ENCODE measurements at regions not wholly inside any gene's neighbourhood (a gene's known extent, or its start where the extent isn't known, plus 50 kb on each side); places are given as distances from the start of the nearest gene placed in this dataset.
"Not testable (repeated sequence)": the region's sequence is repeated elsewhere in the genome, so short reads cannot be mapped to it uniquely, and the experiment has no call there.

DNA sequence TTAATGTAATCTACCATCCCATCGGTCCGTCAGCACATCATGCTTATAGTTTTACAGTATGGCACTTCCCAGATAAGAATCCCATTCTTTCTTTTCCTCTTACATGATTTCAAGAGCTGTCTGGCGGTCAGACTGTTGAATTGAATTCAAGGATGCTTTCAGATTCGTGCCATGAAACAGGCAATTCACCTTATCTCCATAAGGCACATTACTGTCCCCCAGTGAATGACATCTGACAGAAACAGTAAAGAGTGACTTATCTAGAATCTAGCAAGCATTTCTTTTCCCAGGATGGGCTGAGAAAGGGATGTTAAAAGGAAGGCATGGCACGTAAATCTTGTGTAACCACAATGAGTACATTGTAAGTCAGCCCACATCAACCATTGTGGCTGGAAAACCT, 61.1 kb upstream of the SEM1 start:
- DNase-seq, result no peak

DNA sequence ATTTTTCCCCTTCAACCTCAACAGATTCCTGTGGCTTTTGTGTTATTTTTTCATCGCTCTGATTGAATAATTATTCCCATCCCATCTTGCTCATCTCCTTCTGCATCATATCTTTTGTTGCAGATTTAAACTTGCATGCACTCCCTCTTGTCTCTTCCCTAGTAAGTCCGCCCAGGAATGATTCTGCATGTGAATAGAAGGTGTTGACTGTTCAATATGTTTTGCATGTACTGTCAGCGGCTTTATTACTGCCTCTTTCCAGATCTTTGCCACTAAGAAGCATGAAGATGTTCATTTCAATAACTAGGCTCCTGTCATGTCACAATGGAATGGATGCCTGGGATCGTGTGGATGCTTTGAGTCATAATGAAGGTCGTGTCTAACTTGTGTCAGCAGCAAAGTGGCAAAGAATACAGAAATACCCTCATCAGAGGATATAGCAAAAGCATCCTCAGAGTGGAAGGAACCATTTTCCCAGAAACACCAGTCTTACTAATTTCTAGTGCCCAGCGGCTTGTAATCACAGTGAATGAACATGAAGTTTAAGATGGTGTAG, 62.6 kb upstream of the SEM1 start:
- no peak for DNase-seq

DNA sequence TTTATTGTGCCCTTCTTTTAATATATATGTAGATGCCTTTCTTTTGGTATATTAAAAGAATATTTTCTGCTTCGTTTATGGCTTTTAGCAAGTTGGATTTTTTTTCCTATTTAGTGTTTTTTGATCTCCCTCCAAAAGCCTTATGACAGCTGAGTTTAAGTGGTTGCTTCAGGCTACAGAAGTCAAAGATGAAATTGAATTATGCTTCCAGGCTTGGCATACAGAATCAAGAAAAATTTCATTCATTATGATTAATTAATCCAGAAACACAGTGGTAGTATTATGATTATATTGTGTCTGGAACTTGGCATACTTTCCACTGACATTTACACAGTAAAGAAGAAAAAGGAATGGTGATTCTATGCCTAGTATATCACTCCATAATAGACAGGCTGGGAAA, 63.8 kb upstream of the SEM1 start:
- DNase-seq, result no peak

DNA sequence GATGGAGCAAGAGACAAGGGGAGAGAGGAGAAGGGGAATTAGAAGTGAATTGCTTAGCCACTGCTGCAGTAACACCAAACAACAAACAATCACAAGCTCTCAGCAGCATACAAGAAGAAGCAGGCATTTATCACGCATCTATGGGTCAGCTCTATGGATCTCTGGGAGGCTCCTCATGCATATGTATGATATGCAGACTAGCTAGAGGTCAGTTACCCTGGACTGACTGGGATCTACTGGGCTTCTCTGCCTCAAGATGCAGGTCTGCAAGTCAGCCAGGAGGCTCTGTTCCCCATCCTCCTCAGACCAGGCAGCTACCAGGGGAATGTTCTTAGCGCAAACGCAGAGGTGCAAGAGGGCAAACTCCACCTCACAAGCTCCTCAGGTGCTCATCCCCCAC, 64.7 kb upstream of the SEM1 start:
- no peak for DNase-seq

DNA sequence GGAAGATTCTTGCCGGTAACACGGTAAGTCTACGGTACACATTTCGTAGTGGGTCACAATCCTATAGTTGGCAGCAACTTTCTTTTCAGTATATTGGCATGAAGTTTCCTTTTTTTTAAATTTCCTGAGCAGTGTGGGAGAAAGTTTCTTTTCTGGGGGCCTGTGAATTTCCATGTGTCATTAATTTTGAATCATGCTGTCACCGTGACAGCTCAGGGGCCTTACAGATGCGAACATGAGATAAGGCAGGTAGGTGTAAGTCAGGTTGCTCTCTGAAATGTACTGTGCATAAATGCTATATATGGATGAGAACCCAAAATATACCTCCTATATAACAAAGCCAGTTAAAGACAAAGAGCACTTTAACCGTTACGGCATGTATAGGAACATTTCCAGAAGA, 65.4 kb upstream of the SEM1 start:
- DNase-seq, result no peak

DNA sequence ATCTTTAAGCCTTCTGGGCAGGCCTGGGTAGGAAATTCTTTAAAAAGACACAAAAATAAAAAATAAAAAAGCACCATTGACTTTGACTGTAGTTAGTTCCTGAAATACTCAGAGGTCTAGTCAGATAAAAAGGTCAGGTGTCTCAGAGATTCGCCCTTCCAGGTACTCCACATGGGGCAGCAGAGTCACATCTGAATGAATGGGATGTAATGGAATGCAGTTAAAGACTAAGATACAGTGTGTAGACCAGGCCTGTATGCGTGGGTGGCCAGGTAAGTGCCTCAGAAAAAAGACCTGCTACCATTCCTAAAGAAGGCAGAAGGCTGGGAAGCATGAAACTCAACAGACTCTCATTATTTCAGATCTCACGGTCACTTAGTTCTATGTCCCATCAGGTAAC, 68.6 kb upstream of the SEM1 start:
- DNase-seq, result no peak

DNA sequence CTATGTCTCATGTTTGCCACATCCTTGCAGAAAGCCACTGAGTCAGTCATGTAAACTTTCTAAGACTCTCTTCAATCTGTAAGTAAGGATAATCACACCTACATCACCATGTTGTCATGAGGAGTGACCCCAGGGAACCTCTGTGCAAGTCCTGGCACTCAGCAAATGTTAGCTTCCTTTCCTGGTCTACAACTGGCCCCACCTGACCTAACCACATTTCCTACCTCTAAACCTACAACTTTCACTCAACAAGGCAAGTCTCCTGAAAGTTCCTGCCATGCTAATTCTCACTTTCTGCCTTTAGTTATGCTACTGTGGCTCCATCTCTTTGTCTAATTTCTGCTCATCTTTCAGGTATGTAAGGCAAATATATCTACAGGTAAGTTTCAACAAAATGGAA, 72.3 kb upstream of the SEM1 start:
- DNase-seq, result no peak

DNA sequence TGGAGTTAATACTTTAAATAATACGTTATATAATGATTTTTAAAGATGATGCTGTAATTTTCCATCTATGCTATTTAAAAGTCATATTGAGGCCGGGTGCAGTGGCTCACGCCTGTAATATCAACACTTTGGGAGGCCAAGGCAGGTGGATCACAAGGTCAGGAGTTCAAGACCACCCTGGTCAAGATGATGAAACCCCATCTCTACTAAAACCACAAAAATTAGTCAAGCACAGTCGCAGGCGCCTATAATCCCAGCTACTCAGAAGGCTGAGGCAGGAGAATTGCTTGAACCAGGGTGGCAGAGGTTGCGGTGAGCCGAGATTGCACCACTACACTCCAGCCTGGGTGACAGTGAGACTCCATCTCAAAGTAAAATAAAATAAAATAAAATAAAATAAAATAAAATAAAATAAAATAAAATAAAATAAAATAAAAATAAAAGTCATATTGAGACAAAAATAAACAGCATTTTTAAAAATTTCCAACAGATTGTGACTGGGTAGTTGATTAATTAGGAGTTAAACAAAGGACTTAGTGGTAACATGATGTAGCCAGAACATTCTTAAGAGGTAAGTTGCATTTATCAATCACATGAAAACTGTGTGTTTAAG, 73.1 kb upstream of the SEM1 start:
- DNase-seq, result not testable (repeated sequence)

DNA sequence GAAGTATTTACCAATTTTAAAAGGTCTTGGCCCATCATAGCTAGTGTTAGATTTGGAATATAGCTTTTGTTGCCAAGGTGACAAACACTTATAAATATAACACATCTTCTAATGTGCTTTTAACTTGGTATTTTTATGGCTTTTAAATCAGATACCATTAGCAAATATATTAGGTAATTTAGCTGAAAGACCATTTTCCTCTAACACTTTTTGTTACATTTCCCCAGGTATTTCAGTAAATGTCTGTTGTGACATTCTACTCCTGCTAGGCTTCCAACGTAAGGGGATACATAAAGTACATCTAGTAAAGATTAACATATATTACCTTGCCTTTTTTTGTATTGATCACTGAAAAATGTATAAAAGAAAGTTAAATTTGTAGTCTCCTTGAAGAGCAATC, 75.0 kb upstream of the SEM1 start:
- DNase-seq, result no peak

DNA sequence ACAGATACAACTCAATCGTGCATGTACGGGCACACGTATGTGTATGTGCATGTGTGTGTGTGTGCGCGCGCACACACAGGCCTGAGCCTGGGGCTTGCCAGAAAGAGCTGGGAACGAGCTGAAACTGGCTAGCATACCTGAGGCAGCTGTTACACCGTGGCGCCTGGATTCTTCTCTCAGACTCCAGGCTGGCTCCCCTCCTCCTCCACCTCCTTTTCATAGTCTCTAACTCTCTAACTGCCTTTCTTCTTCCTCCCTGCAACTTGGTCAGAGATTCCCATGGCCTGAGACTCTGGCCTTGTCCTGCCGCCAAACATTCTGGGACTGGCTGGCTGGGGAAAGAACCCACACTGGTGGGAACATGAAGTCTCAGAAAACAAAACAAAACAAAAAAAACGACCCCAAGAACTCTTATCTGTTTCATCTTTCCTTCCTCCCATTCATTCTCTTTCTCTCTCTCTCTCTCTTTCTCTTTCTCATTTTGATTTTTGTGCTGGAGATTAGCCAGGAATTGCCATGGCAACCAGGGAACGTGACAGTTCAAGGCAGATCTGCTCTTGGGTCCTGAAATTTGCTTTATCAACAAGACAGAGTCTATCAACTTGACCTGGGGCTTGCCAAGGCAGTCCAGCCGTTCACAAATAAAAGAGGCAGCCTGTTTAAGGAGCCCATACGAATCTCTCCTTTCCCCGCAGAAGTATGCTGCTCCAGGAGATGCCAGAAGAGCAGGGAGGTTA, 76.8 kb upstream of the SEM1 start:
- peak in 7 of 56 donors; percentile 1 to 26 (median 10) for DNase-seq

DNA sequence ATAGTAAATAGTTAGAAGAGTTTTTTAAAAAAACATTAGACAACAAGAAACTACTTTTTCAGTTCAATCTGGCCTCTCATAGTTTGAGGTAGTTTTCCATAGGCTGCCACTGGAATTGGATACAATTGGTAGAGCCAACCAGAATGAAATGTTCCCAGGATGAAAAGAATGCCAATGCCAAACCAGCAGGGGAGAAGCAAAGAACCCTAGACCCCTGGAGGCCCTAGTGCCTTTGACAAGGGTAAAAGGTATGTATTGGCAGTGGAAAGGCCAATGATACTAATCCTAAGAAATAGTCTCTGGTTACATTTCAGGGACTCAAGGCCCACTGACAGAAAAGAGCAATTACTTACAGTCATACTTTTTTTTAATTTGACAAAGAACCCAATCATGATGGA, 77.4 kb upstream of the SEM1 start:
- DNase-seq, result no peak

DNA sequence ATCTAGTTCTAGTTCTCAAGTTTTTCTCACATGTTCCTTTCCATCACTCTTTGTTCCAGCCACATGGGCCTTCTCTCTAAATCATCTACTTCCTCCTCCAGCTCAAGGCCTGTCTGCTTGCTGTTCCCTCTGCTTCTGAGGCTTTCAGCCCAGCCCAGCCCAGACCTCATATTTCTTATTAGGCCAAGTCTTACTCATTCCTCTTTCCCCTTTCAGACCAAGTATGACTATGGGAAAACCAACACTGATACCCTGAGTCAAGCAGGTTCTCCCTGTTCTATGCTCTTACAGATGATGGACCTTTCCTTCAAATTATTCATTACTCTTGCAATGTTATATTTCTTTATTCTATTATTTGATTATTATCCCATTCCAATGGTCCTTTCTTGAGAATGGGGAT, 80.3 kb upstream of the SEM1 start:
- no peak for DNase-seq

DNA sequence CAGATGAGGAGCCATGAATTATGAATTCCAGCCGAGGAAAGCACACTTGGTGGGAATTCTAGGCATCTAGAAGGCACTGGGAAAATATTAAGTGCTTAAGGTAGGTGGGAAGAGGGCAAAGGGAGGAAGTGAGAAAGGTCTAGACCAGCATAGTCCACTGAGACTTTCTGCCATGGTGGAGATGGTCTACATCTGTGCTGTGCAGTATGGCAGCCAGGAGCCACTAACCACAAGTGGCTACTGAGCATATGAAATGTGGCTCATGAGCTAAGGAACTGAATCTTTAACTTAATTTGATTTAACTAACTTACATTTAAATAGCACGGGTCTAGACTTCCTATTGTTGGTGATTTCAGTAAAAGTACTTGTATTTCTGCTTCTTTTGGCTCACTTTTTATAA, 82.5 kb upstream of the SEM1 start:
- DNase-seq, result no peak

DNA sequence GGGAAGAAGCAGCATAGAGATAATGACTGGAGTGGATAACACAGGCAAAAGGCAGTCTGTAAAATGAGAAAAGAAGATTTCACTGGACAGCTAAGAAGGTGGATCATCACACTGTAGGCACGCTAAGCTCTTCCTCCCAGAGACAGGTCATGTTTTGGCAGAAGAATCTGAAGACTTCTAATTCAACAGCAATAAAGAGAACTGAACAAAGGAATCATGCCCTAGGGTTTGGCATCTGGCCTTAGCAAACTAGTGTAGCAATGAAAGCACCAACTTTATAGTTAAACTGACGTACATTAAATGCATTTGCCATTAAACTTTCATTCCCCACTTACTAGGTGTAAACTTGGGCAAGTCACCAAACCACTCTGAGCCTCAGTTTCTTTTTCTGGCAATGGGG, 84.4 kb upstream of the SEM1 start:
- DNase-seq, result no peak

DNA sequence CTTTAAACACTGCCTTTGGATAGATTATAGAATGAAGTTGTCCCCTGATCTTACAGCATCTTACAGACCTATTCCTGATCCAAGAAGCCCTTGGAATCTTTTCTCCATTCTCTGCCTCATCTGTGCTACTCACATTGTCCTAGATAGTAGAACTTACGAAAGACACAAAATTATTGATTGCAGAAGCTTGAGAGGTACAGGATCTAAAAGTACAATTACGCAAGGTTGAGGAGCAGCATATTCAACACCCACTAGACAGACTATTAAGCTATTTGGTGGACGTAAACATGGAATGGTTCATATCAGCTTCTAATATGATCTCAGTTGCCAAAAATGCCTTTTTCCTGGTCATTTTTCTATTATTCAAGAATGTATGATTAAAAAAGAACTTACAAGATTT, 90.5 kb upstream of the SEM1 start:
- DNase-seq, result no peak

DNA sequence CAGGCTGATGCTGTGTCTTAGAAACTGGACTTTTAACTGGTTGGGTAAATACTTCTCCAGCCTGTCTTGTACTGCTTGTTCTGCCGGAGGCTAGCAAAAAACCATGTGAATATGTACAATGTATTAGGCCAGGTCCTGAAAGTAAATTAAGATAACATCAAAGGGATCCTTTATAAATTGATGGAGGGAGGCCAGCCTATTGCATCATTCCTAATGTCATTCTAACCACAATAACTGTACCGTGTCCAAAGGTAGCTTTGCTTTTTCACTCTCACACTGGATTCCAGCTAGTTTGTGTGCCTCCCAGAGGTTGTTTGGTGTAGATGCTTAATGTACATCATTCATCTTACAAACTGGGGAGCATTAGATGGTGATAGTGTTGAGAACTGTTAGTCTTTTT, 91.2 kb upstream of the SEM1 start:
- peak in 8 of 56 donors; percentile 1 to 36 (median 17) for DNase-seq

DNA sequence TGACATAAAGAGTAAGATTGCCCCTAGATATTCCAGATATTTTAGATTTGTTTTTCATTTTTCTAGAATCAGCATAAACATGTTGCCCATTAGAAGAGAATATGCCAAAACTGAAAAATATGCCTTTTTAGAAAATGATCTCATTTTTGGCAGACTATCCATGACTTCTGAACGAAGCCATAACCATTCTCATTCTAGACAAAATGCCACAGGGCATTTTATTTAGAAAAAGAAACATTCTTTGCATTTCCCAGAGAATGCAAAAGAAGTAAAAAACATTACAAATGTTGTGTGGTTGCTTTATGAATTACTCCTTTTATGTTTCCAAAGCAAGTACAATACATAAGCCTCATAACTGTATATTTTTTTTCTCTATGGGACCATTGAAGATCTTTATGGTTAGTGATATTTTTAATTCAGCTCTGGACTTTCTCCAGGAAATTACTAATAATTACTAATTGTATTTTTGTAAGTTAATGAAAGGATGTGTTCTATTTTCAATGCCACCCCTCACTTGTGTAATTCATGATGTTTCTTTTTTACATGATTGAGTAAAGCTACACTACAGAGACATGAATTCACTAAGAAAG, 109.6 kb upstream of the SEM1 start:
- no peak for DNase-seq

DNA sequence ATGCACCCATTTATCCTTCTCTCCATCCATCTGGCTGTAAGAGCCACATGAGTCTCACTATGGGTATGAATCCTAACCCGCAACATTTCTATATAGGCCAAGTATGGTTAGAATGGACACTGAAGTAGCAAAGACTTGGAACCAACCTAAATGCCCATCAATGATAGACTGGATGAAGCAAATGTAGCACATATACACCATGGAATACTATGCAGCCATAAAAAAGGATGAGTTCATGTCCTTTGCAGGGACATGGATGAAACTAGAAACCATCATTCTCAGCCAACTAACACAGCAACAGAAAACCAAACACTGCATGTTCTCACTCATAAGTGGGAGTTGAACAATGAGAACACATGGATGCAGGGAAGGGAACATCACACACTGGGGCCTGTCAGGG, 111.5 kb upstream of the SEM1 start:
- not testable (repeated sequence) for DNase-seq

DNA sequence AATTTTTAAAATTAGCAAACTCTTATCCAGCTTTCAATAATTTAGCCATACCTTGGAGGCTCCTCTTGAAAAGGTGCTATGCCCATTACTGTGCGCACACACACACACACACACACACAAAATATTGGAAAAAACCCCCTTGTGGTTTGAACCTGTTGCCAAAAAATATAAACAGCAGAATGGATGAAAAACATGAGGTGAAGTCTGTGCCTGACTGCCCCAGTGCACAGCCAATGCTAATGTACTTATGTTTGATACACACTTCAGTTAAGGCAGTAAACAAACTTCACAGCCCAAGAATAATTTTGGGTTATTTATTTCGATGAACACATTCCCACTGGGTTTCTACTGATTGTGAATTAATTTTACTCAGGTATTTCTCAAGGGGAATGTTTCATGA, 113.2 kb upstream of the SEM1 start:
- DNase-seq, result no peak

DNA sequence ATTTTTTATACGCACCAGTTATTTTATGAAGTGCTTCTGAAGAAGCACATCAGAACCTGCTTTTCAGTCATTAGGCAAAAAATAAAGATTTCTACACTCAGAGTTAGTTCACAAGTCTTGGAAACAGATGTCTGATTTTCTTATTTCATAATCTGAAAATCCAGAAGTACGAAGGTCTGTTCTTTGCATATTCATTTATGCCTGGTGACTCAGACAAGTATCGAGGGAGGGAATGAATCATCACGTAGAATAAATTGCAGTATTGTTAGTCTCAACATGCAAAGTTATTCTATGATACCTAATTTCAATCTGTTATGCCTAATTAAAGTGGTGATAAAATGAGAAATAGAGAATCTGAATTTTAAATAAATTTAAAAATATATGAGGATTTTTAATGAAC, 113.6 kb upstream of the SEM1 start:
- DNase-seq, result no peak

DNA sequence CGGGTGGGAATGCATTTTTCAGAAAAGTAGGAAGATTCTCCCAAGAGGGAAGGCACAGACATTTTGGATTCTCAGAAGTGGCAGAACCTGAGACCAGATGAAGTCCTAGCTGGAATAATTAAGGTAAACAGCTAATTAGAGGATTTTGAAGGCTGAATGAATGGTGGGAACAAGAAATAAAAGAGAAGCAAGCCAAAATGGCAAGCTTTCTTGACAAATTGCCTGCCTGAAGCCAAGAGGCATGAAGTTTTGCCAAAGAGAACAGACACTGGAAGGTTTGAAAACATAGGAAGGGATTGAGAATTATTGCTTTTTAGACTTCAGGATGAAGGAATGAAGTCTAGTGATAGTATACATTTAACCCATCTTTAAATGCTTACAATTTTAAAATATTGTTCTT, 115.0 kb upstream of the SEM1 start:
- DNase-seq, result no peak

DNA sequence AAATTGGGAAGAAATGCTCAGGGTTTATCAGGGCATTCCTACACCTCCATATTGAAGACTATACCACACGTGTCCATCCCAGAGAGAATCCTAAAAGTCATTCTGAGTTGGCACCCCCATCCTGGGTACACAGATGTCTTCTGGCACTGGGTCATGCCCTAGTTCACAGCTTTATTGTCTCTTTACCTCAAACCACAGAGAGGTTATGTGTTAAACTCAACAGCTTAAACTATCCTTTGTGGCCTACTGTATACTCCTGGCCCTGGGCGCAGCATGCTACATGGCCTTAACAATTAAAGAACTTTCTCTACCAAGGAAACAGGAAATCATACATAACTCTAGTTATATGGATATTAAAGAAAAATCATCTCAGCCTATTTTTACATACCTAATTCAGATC, 115.6 kb upstream of the SEM1 start:
- DNase-seq, result no peak

DNA sequence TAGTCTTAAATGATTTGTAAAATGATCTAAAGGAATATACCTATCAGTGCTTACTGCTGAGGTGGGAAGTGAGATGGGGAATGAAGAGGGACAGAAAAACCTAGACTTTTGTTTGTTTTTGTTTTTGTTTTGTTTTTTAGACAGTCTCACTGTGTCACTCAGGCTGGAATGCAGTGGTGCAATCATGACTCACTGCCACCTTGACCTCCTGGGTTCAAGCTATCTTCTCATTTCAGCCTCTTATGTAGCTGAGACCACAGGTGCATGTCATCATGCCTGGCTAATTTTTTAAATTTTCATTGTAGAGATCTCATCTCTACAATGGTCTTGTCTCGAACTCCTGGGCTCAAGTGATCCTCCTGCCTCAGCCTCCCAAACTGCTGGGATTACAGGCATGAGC, 116.4 kb upstream of the SEM1 start:
- DNase-seq, result no peak

All from amygdala (tissue), 56 donors.